ENCODE measurements at regions not wholly inside any gene's neighbourhood (a gene's known extent, or its start where the extent isn't known, plus 50 kb on each side); places are given as distances from the start of the nearest gene placed in this dataset.
A peak's percentile ranks its signal among the peaks of the same experiment; 100 is the strongest.

GRCh38 chr6:26286168-26286877 lies 78.7 kb upstream of the BTN3A2 start:
- Histone ChIP-seq H2AFZ (ENCODE audit: low read length) (peak overlapping the region; percentile 48), H4K8ac (ENCODE audit: low read depth, low read length) (no peak overlapping the region), H3K79me1 (ENCODE audit: low read depth, low read length) (no peaks in the 10 kb centered on the region), H3K4me1 (ENCODE audit: control insufficient read depth in 2 of 2, insufficient read depth in 1 of 2, low read depth in 1 of 2, low read length in 2 of 2) (no peaks in the 10 kb centered on the region), H3K27me3 (ENCODE audit: control insufficient read depth in 3 of 3, insufficient read depth in 3 of 3, low read depth in 1 of 3, low read length in 3 of 3) (no peaks in the 10 kb centered on the region), H3K9ac (ENCODE audit: low read depth, low read length, poor library complexity) (no peak overlapping the region), H2BK15ac (ENCODE audit: low read length) (no peak overlapping the region), H3K4me2 (ENCODE audit: insufficient read depth, low read length, poor library complexity, severe bottlenecking) (peak overlapping the region; percentile 57), H3K9me3 (replicated peaks in 1 of 2; ENCODE audit: control insufficient read depth in 2 of 2, insufficient read depth in 1 of 2, low read depth in 1 of 2, low read length in 2 of 2) (peaks cover 2 to 11% of the 10 kb centered on the region in 2 donors), H3K4ac (ENCODE audit: low read length) (no peak overlapping the region), H3K18ac (ENCODE audit: low read length) (no peak overlapping the region), H3K14ac (ENCODE audit: low read length) (no peak overlapping the region), H2AK5ac (ENCODE audit: low read depth, low read length) (no peak overlapping the region), H3K23ac (ENCODE audit: low read depth, low read length, poor library complexity) (no peak overlapping the region), H2BK5ac (ENCODE audit: low read length) (no peak overlapping the region), H3K4me3 (ENCODE audit: low read length in 2 of 2) (peak overlapping the region; percentile 65 to 90), H2BK12ac (ENCODE audit: low read length) (no peak overlapping the region), H3K36me3 (replicated peaks in 1 of 2; ENCODE audit: control insufficient read depth in 2 of 2, insufficient read depth in 2 of 2, low read length in 2 of 2) (no peaks in the 10 kb centered on the region), H2BK120ac (ENCODE audit: low read depth, low read length) (no peak overlapping the region), H3K27ac (replicated peaks; ENCODE audit: low read length) (no peak overlapping the region), H4K91ac (ENCODE audit: low read depth, low read length, poor library complexity) (no peak overlapping the region)
- peak; percentile 75 for DNase-seq (ENCODE audit: low spot score)
- no CpG with 5 or more reads among the region's 18 CpGs for WGBS, 2 donors (ENCODE audit: extremely low coverage in 2 of 2, insufficient read length in 2 of 2, insufficient replicate concordance in 1 of 2)

- Histone ChIP-seq H2AK5ac (ENCODE audit: low read depth, low read length) (no peak overlapping the region), H2BK120ac (ENCODE audit: low read depth, low read length) (no peak overlapping the region), H3K4me1 (ENCODE audit: control insufficient read depth in 2 of 2, insufficient read depth in 1 of 2, low read depth in 1 of 2, low read length in 2 of 2) (no peaks in the 10 kb centered on the region), H2BK5ac (ENCODE audit: low read length) (no peak overlapping the region), H2BK15ac (ENCODE audit: low read length) (no peak overlapping the region), H2AFZ (ENCODE audit: low read length) (no peak overlapping the region), H3K36me3 (replicated peaks in 1 of 2; ENCODE audit: control insufficient read depth in 2 of 2, insufficient read depth in 2 of 2, low read length in 2 of 2) (no peaks in the 10 kb centered on the region), H3K18ac (ENCODE audit: low read length) (no peak overlapping the region), H3K27me3 (ENCODE audit: control insufficient read depth in 3 of 3, insufficient read depth in 3 of 3, low read depth in 1 of 3, low read length in 3 of 3) (no peaks in the 10 kb centered on the region), H2BK12ac (ENCODE audit: low read length) (no peak overlapping the region), H3K23ac (ENCODE audit: low read depth, low read length, poor library complexity) (no peak overlapping the region), H4K8ac (ENCODE audit: low read depth, low read length) (no peak overlapping the region), H3K9ac (ENCODE audit: low read depth, low read length, poor library complexity) (no peak overlapping the region), H3K4me2 (ENCODE audit: insufficient read depth, low read length, poor library complexity, severe bottlenecking) (no peak overlapping the region), H3K4me3 (ENCODE audit: low read length in 2 of 2) (no peak overlapping the region), H3K14ac (ENCODE audit: low read length) (no peak overlapping the region), H3K27ac (replicated peaks; ENCODE audit: low read length) (no peak overlapping the region), H3K4ac (ENCODE audit: low read length) (no peak overlapping the region), H3K9me3 (replicated peaks in 1 of 2; ENCODE audit: control insufficient read depth in 2 of 2, insufficient read depth in 1 of 2, low read depth in 1 of 2, low read length in 2 of 2) (peaks cover 2 to 11% of the 10 kb centered on the region in 2 donors), H3K79me1 (ENCODE audit: low read depth, low read length) (no peaks in the 10 kb centered on the region), H4K91ac (ENCODE audit: low read depth, low read length, poor library complexity) (no peak overlapping the region)
- DNase-seq (ENCODE audit: low spot score): no peak
- WGBS, 2 donors (ENCODE audit: extremely low coverage in 2 of 2, insufficient read length in 2 of 2, insufficient replicate concordance in 1 of 2): no CpG with 5 or more reads among the region's 6 CpGs
These were observed 76.8 kb upstream of the BTN3A2 start for GRCh38 chr6:26288155-26288554.

GRCh38 chr6:26290941-26291340 lies 74.1 kb upstream of the BTN3A2 start:
- Histone ChIP-seq H3K9ac (ENCODE audit: low read depth, low read length, poor library complexity) (no peak overlapping the region), H3K23ac (ENCODE audit: low read depth, low read length, poor library complexity) (no peak overlapping the region), H2AK5ac (ENCODE audit: low read depth, low read length) (no peak overlapping the region), H2AFZ (ENCODE audit: low read length) (no peak overlapping the region), H3K14ac (ENCODE audit: low read length) (no peak overlapping the region), H3K4me2 (ENCODE audit: insufficient read depth, low read length, poor library complexity, severe bottlenecking) (no peak overlapping the region), H3K9me3 (replicated peaks in 1 of 2; ENCODE audit: control insufficient read depth in 2 of 2, insufficient read depth in 1 of 2, low read depth in 1 of 2, low read length in 2 of 2) (peaks cover 2 to 14% of the 10 kb centered on the region in 2 donors), H3K4ac (ENCODE audit: low read length) (no peak overlapping the region), H3K36me3 (replicated peaks in 1 of 2; ENCODE audit: control insufficient read depth in 2 of 2, insufficient read depth in 2 of 2, low read length in 2 of 2) (no peaks in the 10 kb centered on the region), H3K4me3 (ENCODE audit: low read length in 2 of 2) (no peak overlapping the region), H3K27me3 (ENCODE audit: control insufficient read depth in 3 of 3, insufficient read depth in 3 of 3, low read depth in 1 of 3, low read length in 3 of 3) (no peaks in the 10 kb centered on the region), H3K4me1 (ENCODE audit: control insufficient read depth in 2 of 2, insufficient read depth in 1 of 2, low read depth in 1 of 2, low read length in 2 of 2) (peaks cover 0 to 3% of the 10 kb centered on the region in 2 donors), H3K18ac (ENCODE audit: low read length) (no peak overlapping the region), H4K91ac (ENCODE audit: low read depth, low read length, poor library complexity) (no peak overlapping the region), H2BK5ac (ENCODE audit: low read length) (no peak overlapping the region), H3K79me1 (ENCODE audit: low read depth, low read length) (no peaks in the 10 kb centered on the region), H4K8ac (ENCODE audit: low read depth, low read length) (no peak overlapping the region), H2BK15ac (ENCODE audit: low read length) (no peak overlapping the region), H2BK120ac (ENCODE audit: low read depth, low read length) (no peak overlapping the region), H2BK12ac (ENCODE audit: low read length) (no peak overlapping the region), H3K27ac (replicated peaks; ENCODE audit: low read length) (no peak overlapping the region)
- DNase-seq (ENCODE audit: low spot score): no peak
- WGBS, 2 donors (ENCODE audit: extremely low coverage in 2 of 2, insufficient read length in 2 of 2, insufficient replicate concordance in 1 of 2): no CpG with 5 or more reads among the region's 5 CpGs

GRCh38 chr6:26292709-26293108 lies 72.3 kb upstream of the BTN3A2 start:
- no peak overlapping the region for H2BK5ac ChIP-seq (ENCODE audit: low read length)
- H2BK120ac ChIP-seq (ENCODE audit: low read depth, low read length): no peak overlapping the region
- H3K9me3 ChIP-seq (replicated peaks in 1 of 2; ENCODE audit: control insufficient read depth in 2 of 2, insufficient read depth in 1 of 2, low read depth in 1 of 2, low read length in 2 of 2): peaks cover 2 to 13% of the 10 kb centered on the region in 2 donors
- H3K18ac ChIP-seq (ENCODE audit: low read length): no peak overlapping the region
- H3K4me2 ChIP-seq (ENCODE audit: insufficient read depth, low read length, poor library complexity, severe bottlenecking): no peak overlapping the region
- H3K79me1 ChIP-seq (ENCODE audit: low read depth, low read length): no peaks in the 10 kb centered on the region
- DNase-seq (ENCODE audit: low spot score): no peak
- no CpG with 5 or more reads among the region's 1 CpG for whole genome bisulfite sequencing, 2 donors (ENCODE audit: extremely low coverage in 2 of 2, insufficient read length in 2 of 2, insufficient replicate concordance in 1 of 2)
- H3K4ac ChIP-seq (ENCODE audit: low read length): no peak overlapping the region
- no peak overlapping the region for H2AK5ac ChIP-seq (ENCODE audit: low read depth, low read length)
- no peak overlapping the region for H4K8ac ChIP-seq (ENCODE audit: low read depth, low read length)
- H2BK15ac ChIP-seq (ENCODE audit: low read length): no peak overlapping the region
- no peak overlapping the region for H3K4me3 ChIP-seq (ENCODE audit: low read length in 2 of 2)
- no peak overlapping the region for H4K91ac ChIP-seq (ENCODE audit: low read depth, low read length, poor library complexity)
- no peaks in the 10 kb centered on the region for H3K36me3 ChIP-seq (replicated peaks in 1 of 2; ENCODE audit: control insufficient read depth in 2 of 2, insufficient read depth in 2 of 2, low read length in 2 of 2)
- no peak overlapping the region for H3K14ac ChIP-seq (ENCODE audit: low read length)
- H3K4me1 ChIP-seq (ENCODE audit: control insufficient read depth in 2 of 2, insufficient read depth in 1 of 2, low read depth in 1 of 2, low read length in 2 of 2): peaks cover 0 to 3% of the 10 kb centered on the region in 2 donors
- H3K27me3 ChIP-seq (ENCODE audit: control insufficient read depth in 3 of 3, insufficient read depth in 3 of 3, low read depth in 1 of 3, low read length in 3 of 3): no peaks in the 10 kb centered on the region
- no peak overlapping the region for H2BK12ac ChIP-seq (ENCODE audit: low read length)
- H3K9ac ChIP-seq (ENCODE audit: low read depth, low read length, poor library complexity): no peak overlapping the region
- no peak overlapping the region for H2AFZ ChIP-seq (ENCODE audit: low read length)
- no peak overlapping the region for H3K23ac ChIP-seq (ENCODE audit: low read depth, low read length, poor library complexity)
- H3K27ac ChIP-seq (replicated peaks; ENCODE audit: low read length): no peak overlapping the region
